ENCODE measurements at regions not wholly inside any gene's neighbourhood (a gene's known extent, or its start where the extent isn't known, plus 50 kb on each side); places are given as distances from the start of the nearest gene placed in this dataset.

- peaks cover 0 to 4% of the 10 kb centered on the region in 2 experiments; a peak in 1 of 5 replicates for H3K4me1 ChIP-seq (replicated peaks in 1 of 2; ENCODE audit: control insufficient read depth in 2 of 2, insufficient read depth in 2 of 2, low read length in 2 of 2)
- POLR2A ChIA-PET: interaction anchor here (1.3 kb wide), 1 partner anchor 13 kb away, joined by 3 read pairs; no protein-coding TSS in a partner anchor
- H3K36me3 ChIP-seq (ENCODE audit: control insufficient read depth, insufficient read depth, low read length): no peaks in the 10 kb centered on the region
- DNase-seq (ENCODE audit: extremely low read depth in 1 of 4, low spot score in 3 of 4) (no peak), ATAC-seq (no peak), FAIRE-seq (no peak)
- H3K4me3 ChIP-seq: no peak within 1 kb of the TSS
- H3K9me3 ChIP-seq (replicated peaks; ENCODE audit: control insufficient read depth, insufficient read depth, low read depth, low read length): no peaks in the 10 kb centered on the region
- peaks cover 0 to 7% of the 10 kb centered on the region in 2 experiments; a peak in 2 of 5 replicates for H3K27me3 ChIP-seq (ENCODE audit: control insufficient read depth in 2 of 2, insufficient read depth in 2 of 2, low read length in 2 of 2)
- no peak within 1 kb of the TSS for H2AFZ ChIP-seq (ENCODE audit: low read depth, low read length)
- H3K4me2 ChIP-seq (ENCODE audit: insufficient read depth, low read length): no peak within 1 kb of the TSS
- no peak within 1 kb of the TSS for H3K27ac ChIP-seq (ENCODE audit: extremely low read depth, low read depth, low read length)
- H3K9ac ChIP-seq (ENCODE audit: insufficient read depth in 1 of 2, low read depth in 2 of 2, low read length in 2 of 2): no peak within 1 kb of the TSS
- 11% methylated on average over 27 of the region's 30 CpGs for WGBS (ENCODE audit: insufficient coverage, low coverage, missing lambda C conversion rate)
- CTCF ChIA-PET (ENCODE audit: low intra/inter-chr PET ratio): no interaction called here
- in situ Hi-C loops (cut with MboI) (no loop called here), intact Hi-C loops (cut with micrococcal nuclease) (no loop called here)
- no peaks in the 10 kb centered on the region for H3K9me1 ChIP-seq (ENCODE audit: control insufficient read depth, insufficient read depth, low read length)
- TF ChIP-seq STAT6 (CRISPR knock-in tag; IDR thresholded peaks at IDR 0.05): no peak
- TF ChIP-seq TBL1XR1 (IDR thresholded peaks at IDR 0.05; ENCODE audit: low read length in 2 of 2): no peak
- TF ChIP-seq SFPQ (IDR thresholded peaks at IDR 0.05; ENCODE audit: low read depth, low read length): no peak
- no peak for TF ChIP-seq FOXA3 (CRISPR knock-in tag; conservative IDR thresholded peaks at IDR 0.05 in 1 of 2, IDR thresholded peaks at IDR 0.05 in 1 of 2)
- TF ChIP-seq ZNF316 (IDR thresholded peaks at IDR 0.05): no peak
- no peak for TF ChIP-seq SLC30A9 (CRISPR knock-in tag; IDR thresholded peaks at IDR 0.05)
- BruUV-seq (replicated peaks): no TSS peak
- H4K20me1 ChIP-seq (replicated peaks; ENCODE audit: control insufficient read depth, insufficient read depth, low read length): no peaks in the 10 kb centered on the region
- H3K79me2 ChIP-seq (ENCODE audit: control insufficient read depth, insufficient read depth, low read length): no peaks in the 10 kb centered on the region
Measured at GRCh38 chr3:159839561-159840379, 148.9 kb upstream of the IL12A start, which contains the start of gene SCHIP1. Gene SCHIP1, plus strand, starts transcription at chr3:159839861.
